ENCODE measurements at regions not wholly inside any gene's neighbourhood (a gene's known extent, or its start where the extent isn't known, plus 50 kb on each side); places are given as distances from the start of the nearest gene placed in this dataset.
"Not testable (repeated sequence)": the region's sequence is repeated elsewhere in the genome, so short reads cannot be mapped to it uniquely, and the experiment has no call there.

- Histone ChIP-seq H3K36me3 (no peaks in the 10 kb centered on the region), H3K9me3 (no peaks in the 10 kb centered on the region), H3K27me3 (no peaks in the 10 kb centered on the region), H3K27ac (no peak overlapping the region), H3K4me1 (no peaks in the 10 kb centered on the region), H3K4me3 (no peak overlapping the region)
- intact Hi-C loops (cut with DNase I) = no loop called here
- no peak for TF ChIP-seq CTCF (IDR thresholded peaks at IDR 0.05)
- TF ChIP-seq POLR2A (IDR thresholded peaks at IDR 0.05) = no peak
- TF ChIP-seq POLR2AphosphoS5 (IDR thresholded peaks at IDR 0.05; ENCODE audit: insufficient read depth in 1 of 2, low read depth in 1 of 2) = no peak
- DNase-seq (ENCODE audit: extremely low spot score in 2 of 2) = no peak
Measured at GRCh38 chr4:188347339-188347738, 208.1 kb downstream of the TRIML1 start.

GRCh38 chr4:188349569-188349968, 210.3 kb downstream of the TRIML1 start:
- H3K4me3 ChIP-seq; H3K9me3 ChIP-seq; H3K4me1 ChIP-seq; H3K27ac ChIP-seq; intact Hi-C loops (cut with DNase I); H3K27me3 ChIP-seq; H3K36me3 ChIP-seq; DNase-seq (ENCODE audit: extremely low spot score in 2 of 2): not testable (repeated sequence)

- intact Hi-C loops (cut with DNase I) = no loop called here
- no peaks in the 10 kb centered on the region for H3K4me1 ChIP-seq
- DNase-seq (ENCODE audit: extremely low spot score in 2 of 2) = no peak
- H3K27ac ChIP-seq = no peak overlapping the region
- no peak for TF ChIP-seq POLR2AphosphoS5 (IDR thresholded peaks at IDR 0.05; ENCODE audit: insufficient read depth in 1 of 2, low read depth in 1 of 2)
- no peak for TF ChIP-seq CTCF (IDR thresholded peaks at IDR 0.05)
- no peak for TF ChIP-seq POLR2A (IDR thresholded peaks at IDR 0.05)
- H3K36me3 ChIP-seq = no peaks in the 10 kb centered on the region
- H3K9me3 ChIP-seq = no peaks in the 10 kb centered on the region
- no peak overlapping the region for H3K4me3 ChIP-seq
- H3K27me3 ChIP-seq = no peaks in the 10 kb centered on the region
Measured at GRCh38 chr4:188363196-188363595, 224.0 kb downstream of the TRIML1 start.

- Histone ChIP-seq H3K27me3 (no peaks in the 10 kb centered on the region), H3K9me3 (no peaks in the 10 kb centered on the region), H3K27ac (no peak overlapping the region), H3K4me3 (no peak overlapping the region), H3K36me3 (no peaks in the 10 kb centered on the region), H3K4me1 (no peaks in the 10 kb centered on the region)
- TF ChIP-seq POLR2AphosphoS5 (IDR thresholded peaks at IDR 0.05; ENCODE audit: insufficient read depth in 1 of 2, low read depth in 1 of 2) (no peak), CTCF (IDR thresholded peaks at IDR 0.05) (no peak), POLR2A (IDR thresholded peaks at IDR 0.05) (no peak)
- DNase-seq (ENCODE audit: extremely low spot score in 2 of 2) = no peak
- intact Hi-C loops (cut with DNase I) = no loop called here
Measured at GRCh38 chr4:188370777-188371176, 231.5 kb downstream of the TRIML1 start.

GRCh38 chr4:188372058-188372457, 232.8 kb downstream of the TRIML1 start:
- no peaks in the 10 kb centered on the region for H3K27me3 ChIP-seq
- no peaks in the 10 kb centered on the region for H3K9me3 ChIP-seq
- H3K4me3 ChIP-seq = no peak overlapping the region
- no peaks in the 10 kb centered on the region for H3K4me1 ChIP-seq
- TF ChIP-seq CTCF (IDR thresholded peaks at IDR 0.05) = no peak
- no peak for TF ChIP-seq POLR2A (IDR thresholded peaks at IDR 0.05)
- TF ChIP-seq POLR2AphosphoS5 (IDR thresholded peaks at IDR 0.05; ENCODE audit: insufficient read depth in 1 of 2, low read depth in 1 of 2) = no peak
- intact Hi-C loops (cut with DNase I) = no loop called here
- DNase-seq (ENCODE audit: extremely low spot score in 2 of 2) = no peak
- H3K27ac ChIP-seq = no peak overlapping the region
- H3K36me3 ChIP-seq = no peaks in the 10 kb centered on the region

- intact Hi-C loops (cut with DNase I) = no loop called here
- no peak for DNase-seq (ENCODE audit: extremely low spot score in 2 of 2)
- TF ChIP-seq CTCF (IDR thresholded peaks at IDR 0.05) (no peak), POLR2AphosphoS5 (IDR thresholded peaks at IDR 0.05; ENCODE audit: insufficient read depth in 1 of 2, low read depth in 1 of 2) (no peak), POLR2A (IDR thresholded peaks at IDR 0.05) (no peak)
- no peak overlapping the region for H3K27ac ChIP-seq
- no peaks in the 10 kb centered on the region for H3K4me1 ChIP-seq
- no peaks in the 10 kb centered on the region for H3K27me3 ChIP-seq
- H3K36me3 ChIP-seq = no peaks in the 10 kb centered on the region
- H3K4me3 ChIP-seq = no peak overlapping the region
- no peaks in the 10 kb centered on the region for H3K9me3 ChIP-seq
Measured at GRCh38 chr4:188372829-188373228, 233.6 kb downstream of the TRIML1 start.
